LoVo (cell line): ENCODE measurements at regions not wholly inside any gene's neighbourhood (a gene's known extent, or its start where the extent isn't known, plus 50 kb on each side); places are given as distances from the start of the nearest gene placed in this dataset.
A peak's percentile ranks its signal among the peaks of the same experiment; 100 is the strongest.
"Not testable (repeated sequence)": the region's sequence is repeated elsewhere in the genome, so short reads cannot be mapped to it uniquely, and the experiment has no call there.

Experiments used
- DNase-seq: peaks from one replicate; pipeline ENCODE4 v3.0.0-alpha.2; 2016; ENCODE audit warnings: low spot score

GRCh38 chr9:135404451-135405144, 75.0 kb upstream of the PPP1R26 start:
- DNase-seq, result no peak

- not testable (repeated sequence) for DNase-seq
Observed at GRCh38 chr9:135405145-135405464, 74.5 kb upstream of the PPP1R26 start.

GRCh38 chr9:135408476-135409254, 70.9 kb upstream of the PPP1R26 start:
- DNase-seq, result no peak

- no peak for DNase-seq
Observed at GRCh38 chr9:135409286-135410200, 70.0 kb upstream of the PPP1R26 start.

GRCh38 chr9:135410421-135410820, 69.2 kb upstream of the PPP1R26 start:
- DNase-seq, result no peak

- DNase-seq, result no peak
Observed at GRCh38 chr9:135410831-135411473, 68.6 kb upstream of the PPP1R26 start.

GRCh38 chr9:135411605-135412004, 68.0 kb upstream of the PPP1R26 start:
- not testable (repeated sequence) for DNase-seq

GRCh38 chr9:135412315-135413085, 67.1 kb upstream of the PPP1R26 start:
- peak; percentile 70 for DNase-seq

- no peak for DNase-seq
Observed at GRCh38 chr9:135413086-135413375, 66.6 kb upstream of the PPP1R26 start.

- no peak for DNase-seq
Observed at GRCh38 chr9:135413461-135413860, 66.1 kb upstream of the PPP1R26 start.

- DNase-seq, result no peak
Observed at GRCh38 chr9:135414293-135414692, 65.3 kb upstream of the PPP1R26 start.

GRCh38 chr9:135415586-135415985, 64.0 kb upstream of the PPP1R26 start:
- DNase-seq, result no peak

- DNase-seq, result no peak
Observed at GRCh38 chr9:135416664-135417290, 62.8 kb upstream of the PPP1R26 start.

GRCh38 chr9:135418161-135418560, 61.4 kb upstream of the PPP1R26 start:
- DNase-seq, result no peak

GRCh38 chr9:135419106-135419505, 60.5 kb upstream of the PPP1R26 start:
- no peak for DNase-seq

- DNase-seq, result no peak
Observed at GRCh38 chr9:135422341-135422944, 57.1 kb upstream of the PPP1R26 start.

- no peak for DNase-seq
Observed at GRCh38 chr9:135423725-135424124, 55.9 kb upstream of the PPP1R26 start.
